A549 (cell line): ENCODE measurements at regions not wholly inside any gene's neighbourhood (a gene's known extent, or its start where the extent isn't known, plus 50 kb on each side); places are given as distances from the start of the nearest gene placed in this dataset.

Experiments used
- ATAC-seq, 2 experiments: fragments of 200-7000 bp in 1 of 2; fragments of >200 bp in 1 of 2; cut with Nextera tagmentation in 1 of 2; cut with Tn5 transposase in 1 of 2; 3 replicates each; pipeline versions ENCODE4 v1.8.0 to v1.9.1; 2018 to 2020; ENCODE audit warnings: mild to moderate bottlenecking in 1 of 2, moderate library complexity in 1 of 2
- CTCF ChIA-PET: fragments of 300-600 bp; sonication (Branson Sonifier 250); formaldehyde crosslinking; extraction: SDS; loops from one replicate; lab custom pipeline; 2021; ENCODE audit warnings: antibody characterized with exemption, inconsistent platforms; lab: Yijun Ruan, JAX
- POLR2A ChIA-PET: fragments of 350-600 bp; formaldehyde crosslinking; extraction: SDS; loops from one replicate; lab custom pipeline; 2021; ENCODE audit warnings: antibody characterized with exemption, inconsistent platforms; lab: Yijun Ruan, JAX
- DNase-seq, 2 experiments: peaks; one replicate each; pipeline versions ENCODE4 v3.0.0 to v3.0.0-alpha.2; 2011 to 2016; ENCODE audit warnings: low read depth in 1 of 2, low spot score in 1 of 2
- FAIRE-seq: peaks from 2 replicates; lab custom pipeline; 2011; peaks lifted over from hg19 to GRCh38; lab: Jason Lieb, UNC
- H3K27ac ChIP-seq, 2 experiments: fragments of >200 bp; sonication (Bioruptor Twin); formaldehyde crosslinking; 3 replicates each; pipeline ENCODE4 v1.5.1; 2016 to 2017
- H3K4me1 ChIP-seq: fragments of >200 bp; sonication (Bioruptor Twin); formaldehyde crosslinking; 3 replicates; pipeline ENCODE4 v1.6.1; 2016
- H3K4me2 ChIP-seq: fragments of >200 bp; sonication (Bioruptor Twin); formaldehyde crosslinking; 3 replicates; pipeline ENCODE4 v1.6.1; 2016
- H3K4me3 ChIP-seq: fragments of >200 bp; sonication (Bioruptor Twin); formaldehyde crosslinking; 3 replicates; pipeline ENCODE4 v1.5.1; 2016
- H3K9me3 ChIP-seq: fragments of >200 bp; sonication (Bioruptor Twin); formaldehyde crosslinking; 3 replicates; pipeline ENCODE4 v1.6.1; 2016
- BCL3 ChIP-seq: fragments of >200 bp; sonication (Bioruptor Twin); formaldehyde crosslinking; IDR thresholded peaks from 3 replicates; pipeline ENCODE4 v1.6.1; 2016
- CBX2 ChIP-seq: fragments of 200-600 bp; sonication (generic); IDR thresholded peaks from 2 replicates; pipeline ENCODE4 v1.6.1; 2016; ENCODE audit warnings: low read depth, mild to moderate bottlenecking, borderline replicate concordance
- CTCF ChIP-seq: fragments of >200 bp; sonication (Bioruptor Twin); formaldehyde crosslinking; IDR thresholded peaks from 3 replicates; pipeline ENCODE4 v1.5.1; 2016
- ELK1 ChIP-seq: fragments of 150-350 bp; IDR thresholded peaks from 2 replicates; pipeline ENCODE4 v1.6.1; 2014; ENCODE audit warnings: low read depth, mild to moderate bottlenecking, low read length
- EP300 ChIP-seq, 2 experiments: fragments of >200 bp; sonication (Bioruptor Twin); formaldehyde crosslinking; IDR thresholded peaks; 2 replicates in 1 of 2; 3 replicates in 1 of 2; pipeline ENCODE4 v1.6.1; 2016 to 2017
- FOSB ChIP-seq: fragments of 250-450 bp; sonication (Bioruptor Pico); IDR thresholded peaks from 2 replicates; pipeline ENCODE4 v1.5.0; 2020; ENCODE audit warnings: mild to moderate bottlenecking, moderate library complexity
- HOXA7 ChIP-seq: fragments of 250-450 bp; sonication (Bioruptor Pico); IDR thresholded peaks from 2 replicates; pipeline ENCODE4 v1.5.0; 2020; ENCODE audit warnings: mild to moderate bottlenecking, moderate library complexity
- HOXB13 ChIP-seq: fragments of 250-450 bp; sonication (Bioruptor Pico); IDR thresholded peaks from 2 replicates; pipeline ENCODE4 v1.5.0; 2020; ENCODE audit warnings: low read depth, mild to moderate bottlenecking, moderate library complexity
- JUNB ChIP-seq: fragments of >200 bp; sonication (Bioruptor Twin); formaldehyde crosslinking; IDR thresholded peaks from 2 replicates; pipeline ENCODE4 v1.6.1; 2016
- MAFK ChIP-seq: fragments of 450-650 bp; IDR thresholded peaks from 2 replicates; pipeline ENCODE4 v1.6.1; 2014; ENCODE audit not compliant: partially characterized antibody
- MAZ ChIP-seq: fragments of 150-350 bp; IDR thresholded peaks from 2 replicates; pipeline ENCODE4 v1.6.1; 2014; ENCODE audit warnings: antibody characterized with exemption, low read depth, low read length, borderline replicate concordance
- MYC ChIP-seq: IDR thresholded peaks from 2 replicates; pipeline ENCODE4 v1.6.1; 2012; ENCODE audit warnings: mild to moderate bottlenecking, inconsistent platforms, low read length, improper control_type of control experiment, borderline replicate concordance
- PBX3 ChIP-seq: IDR thresholded peaks from 2 replicates; pipeline ENCODE4 v1.6.1; 2012
- POLR2AphosphoS2 ChIP-seq: conservative IDR thresholded peaks from 2 replicates; pipeline ENCODE4 v1.6.1; 2012; ENCODE audit warnings: low read length, improper control_type of control experiment, inconsistent platforms
- RAD21 ChIP-seq, 2 experiments: fragments of >200 bp in 1 of 2; sonication (Bioruptor Twin) in 1 of 2; formaldehyde crosslinking in 1 of 2; IDR thresholded peaks in 1 of 2; conservative IDR thresholded peaks in 1 of 2; 2 replicates in 1 of 2; 3 replicates in 1 of 2; pipeline ENCODE4 v1.6.1; 2012 to 2018; ENCODE audit warnings: inconsistent platforms in 1 of 2
- USF2 ChIP-seq: fragments of 450-650 bp; IDR thresholded peaks from 2 replicates; pipeline ENCODE4 v1.6.1; 2014; ENCODE audit warnings: antibody characterized with exemption
- ZC3H11A ChIP-seq: fragments of 450-650 bp; IDR thresholded peaks from 2 replicates; pipeline ENCODE4 v1.6.1; 2014; ENCODE audit warnings: antibody characterized with exemption, mild to moderate bottlenecking
- WGBS: methylation state at CpG from one replicate; pipeline ENCODE4 v1.1.6; 2017; ENCODE audit errors: missing lambda C conversion rate; 5-methylcytosine and 5-hydroxymethylcytosine counted together

GRCh38 chr11:91768783-91769182 lies 455.8 kb upstream of the FAT3 start (continued):
- TF ChIP-seq CTCF, result no peak
- no peak for TF ChIP-seq POLR2AphosphoS2
- TF ChIP-seq ELK1, result no peak
- no peak for TF ChIP-seq CBX2
- no peak for TF ChIP-seq JUNB

- DNase-seq, result no peak
These were observed 461.3 kb upstream of the FAT3 start for GRCh38 chr11:91763331-91763730.

GRCh38 chr11:91761406-91762025 lies 463.1 kb upstream of the FAT3 start:
- DNase-seq, result no peak
- no peak overlapping the region for H3K4me2 ChIP-seq
- no peak overlapping the region for H3K27ac ChIP-seq
- ATAC-seq, result no peak
- no peaks in the 10 kb centered on the region for H3K4me1 ChIP-seq
- H3K9me3 ChIP-seq, result no peaks in the 10 kb centered on the region
- no peak for FAIRE-seq
- H3K4me3 ChIP-seq, result no peak overlapping the region
- ChIA-PET POLR2A (no interaction called here), CTCF (no interaction called here)
- TF ChIP-seq PBX3, result no peak
- 27% methylated on average over 3 of the region's 3 CpGs for WGBS

More at GRCh38 chr11:91763331-91763730, 461.3 kb upstream of the FAT3 start:
- ChIA-PET CTCF (no interaction called here), POLR2A (no interaction called here)
- Histone ChIP-seq H3K27ac (no peak overlapping the region), H3K4me2 (no peak overlapping the region), H3K4me3 (no peak overlapping the region), H3K4me1 (no peaks in the 10 kb centered on the region), H3K9me3 (no peaks in the 10 kb centered on the region)
- no peak for ATAC-seq
- TF ChIP-seq MAFK (no peak), MYC (no peak), BCL3 (no peak), MAZ (no peak), ZC3H11A (no peak), FOSB (CRISPR knock-in tag) (no peak), USF2 (no peak), RAD21 (conservative IDR thresholded peaks at IDR 0.05 in 1 of 2, IDR thresholded peaks at IDR 0.05 in 1 of 2) (no peak), HOXA7 (no peak), CBX2 (no peak), ELK1 (no peak), EP300 (IDR thresholded peaks at IDR 0.05) (no peak), HOXB13 (CRISPR knock-in tag) (no peak), JUNB (no peak)
- no peak for FAIRE-seq
